ENCODE measurements at regions not wholly inside any gene's neighbourhood (a gene's known extent, or its start where the extent isn't known, plus 50 kb on each side); places are given as distances from the start of the nearest gene placed in this dataset.

- TF ChIP-seq, protein P1, sequence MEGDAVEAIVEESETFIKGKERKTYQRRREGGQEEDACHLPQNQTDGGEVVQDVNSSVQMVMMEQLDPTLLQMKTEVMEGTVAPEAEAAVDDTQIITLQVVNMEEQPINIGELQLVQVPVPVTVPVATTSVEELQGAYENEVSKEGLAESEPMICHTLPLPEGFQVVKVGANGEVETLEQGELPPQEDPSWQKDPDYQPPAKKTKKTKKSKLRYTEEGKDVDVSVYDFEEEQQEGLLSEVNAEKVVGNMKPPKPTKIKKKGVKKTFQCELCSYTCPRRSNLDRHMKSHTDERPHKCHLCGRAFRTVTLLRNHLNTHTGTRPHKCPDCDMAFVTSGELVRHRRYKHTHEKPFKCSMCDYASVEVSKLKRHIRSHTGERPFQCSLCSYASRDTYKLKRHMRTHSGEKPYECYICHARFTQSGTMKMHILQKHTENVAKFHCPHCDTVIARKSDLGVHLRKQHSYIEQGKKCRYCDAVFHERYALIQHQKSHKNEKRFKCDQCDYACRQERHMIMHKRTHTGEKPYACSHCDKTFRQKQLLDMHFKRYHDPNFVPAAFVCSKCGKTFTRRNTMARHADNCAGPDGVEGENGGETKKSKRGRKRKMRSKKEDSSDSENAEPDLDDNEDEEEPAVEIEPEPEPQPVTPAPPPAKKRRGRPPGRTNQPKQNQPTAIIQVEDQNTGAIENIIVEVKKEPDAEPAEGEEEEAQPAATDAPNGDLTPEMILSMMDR (IDR thresholded peaks at IDR 0.05): no peak
- no peak for TF ChIP-seq ZFX (IDR thresholded peaks at IDR 0.05; ENCODE audit: borderline replicate concordance)
Observed at GRCh38 chr4:136009258-136009832, 1522.9 kb downstream of the PCDH18 start.
